ENCODE measurements at regions not wholly inside any gene's neighbourhood (a gene's known extent, or its start where the extent isn't known, plus 50 kb on each side); places are given as distances from the start of the nearest gene placed in this dataset.

DNA sequence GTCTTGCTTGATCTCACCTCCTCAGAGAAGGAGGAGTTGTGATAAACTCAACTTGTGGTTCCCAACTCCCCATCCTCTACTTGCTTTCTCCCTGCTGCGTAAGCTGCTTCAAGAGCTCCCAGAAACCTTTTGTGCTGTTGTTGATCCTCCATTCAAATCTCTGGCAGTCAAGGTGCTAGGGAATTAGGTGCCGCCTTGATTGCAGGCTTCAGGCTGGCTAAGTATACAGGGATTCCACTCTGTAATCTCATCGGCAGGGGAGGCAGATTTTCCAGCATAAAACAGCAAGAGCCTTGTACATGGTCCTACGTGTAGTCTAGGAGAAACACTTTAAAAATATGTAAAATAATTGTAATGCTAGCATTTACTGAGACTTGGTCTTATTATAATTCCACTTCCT, 116.2 kb upstream of the DDX18 start:
- Histone ChIP-seq H3K4me2 (ENCODE audit: unreplicated experiment) (no peak overlapping the region), H3F3A (ENCODE audit: insufficient read depth) (no peaks in the 10 kb centered on the region), H2AFZ (no peak overlapping the region), H3K9me3 (ENCODE audit: low read depth) (no peaks in the 10 kb centered on the region), H4K20me1 (ENCODE audit: insufficient read depth) (no peaks in the 10 kb centered on the region), H3K4me3 (no peak overlapping the region), H3K27me3 (replicated peaks; ENCODE audit: insufficient read depth) (no peaks in the 10 kb centered on the region), H3K9ac (no peak overlapping the region), H3K36me3 (ENCODE audit: low read depth) (no peaks in the 10 kb centered on the region), H3K4me1 (ENCODE audit: insufficient read depth) (no peaks in the 10 kb centered on the region), H3K27ac (no peak overlapping the region), H3K79me2 (ENCODE audit: insufficient read depth) (no peaks in the 10 kb centered on the region), H3K9me2 (ENCODE audit: insufficient read depth) (no peaks in the 10 kb centered on the region)
- in situ Hi-C loops (cut with MboI), result no loop called here
- TF ChIP-seq EZH2phosphoT487 (IDR thresholded peaks at IDR 0.05; ENCODE audit: insufficient read depth, low read depth), result no peak
- no peak for TF ChIP-seq EZH2 (IDR thresholded peaks at IDR 0.05; ENCODE audit: insufficient read depth, poor library complexity, severe bottlenecking)
- WGBS, 2 experiments (ENCODE audit: low coverage in 1 of 2, low lambda C conversion rate in 2 of 2, missing lambda C conversion rate in 2 of 2), result 18 to 21% methylated on average over 4 of the region's 4 CpGs
- DNase-seq, result no peak

GRCh38 chr2:117698819-117699218, 115.7 kb upstream of the DDX18 start:
- no peak overlapping the region for H2AFZ ChIP-seq
- 15 to 19% methylated on average over 4 of the region's 4 CpGs for WGBS, 2 experiments (ENCODE audit: low coverage in 1 of 2, low lambda C conversion rate in 2 of 2, missing lambda C conversion rate in 2 of 2)
- in situ Hi-C loops (cut with MboI), result no loop called here

GRCh38 chr2:117700471-117700870, 114.0 kb upstream of the DDX18 start:
- H3K79me2 ChIP-seq (ENCODE audit: insufficient read depth), result no peaks in the 10 kb centered on the region
- H3K27ac ChIP-seq, result no peak overlapping the region

More at GRCh38 chr2:117698819-117699218, 115.7 kb upstream of the DDX18 start:
- H3F3A ChIP-seq (ENCODE audit: insufficient read depth), result no peaks in the 10 kb centered on the region
- no peaks in the 10 kb centered on the region for H3K9me3 ChIP-seq (ENCODE audit: low read depth)
- no peaks in the 10 kb centered on the region for H3K79me2 ChIP-seq (ENCODE audit: insufficient read depth)
- no peaks in the 10 kb centered on the region for H4K20me1 ChIP-seq (ENCODE audit: insufficient read depth)
- H3K4me2 ChIP-seq (ENCODE audit: unreplicated experiment), result no peak overlapping the region
- H3K9ac ChIP-seq, result no peak overlapping the region
- H3K4me3 ChIP-seq, result no peak overlapping the region
- DNase-seq, result no peak
- no peaks in the 10 kb centered on the region for H3K4me1 ChIP-seq (ENCODE audit: insufficient read depth)
- H3K36me3 ChIP-seq (ENCODE audit: low read depth), result no peaks in the 10 kb centered on the region
- TF ChIP-seq EZH2phosphoT487 (IDR thresholded peaks at IDR 0.05; ENCODE audit: insufficient read depth, low read depth) (no peak), EZH2 (IDR thresholded peaks at IDR 0.05; ENCODE audit: insufficient read depth, poor library complexity, severe bottlenecking) (no peak)
- H3K27ac ChIP-seq, result no peak overlapping the region
- H3K9me2 ChIP-seq (ENCODE audit: insufficient read depth), result no peaks in the 10 kb centered on the region
- H3K27me3 ChIP-seq (replicated peaks; ENCODE audit: insufficient read depth), result no peaks in the 10 kb centered on the region

GRCh38 chr2:117701365-117701764, 113.1 kb upstream of the DDX18 start:
- Histone ChIP-seq H3K27ac (no peak overlapping the region), H3F3A (ENCODE audit: insufficient read depth) (no peaks in the 10 kb centered on the region), H2AFZ (no peak overlapping the region), H4K20me1 (ENCODE audit: insufficient read depth) (no peaks in the 10 kb centered on the region), H3K4me1 (ENCODE audit: insufficient read depth) (no peaks in the 10 kb centered on the region), H3K27me3 (replicated peaks; ENCODE audit: insufficient read depth) (no peaks in the 10 kb centered on the region), H3K9me3 (ENCODE audit: low read depth) (no peaks in the 10 kb centered on the region), H3K9ac (no peak overlapping the region), H3K79me2 (ENCODE audit: insufficient read depth) (no peaks in the 10 kb centered on the region), H3K9me2 (ENCODE audit: insufficient read depth) (no peaks in the 10 kb centered on the region), H3K4me2 (ENCODE audit: unreplicated experiment) (no peak overlapping the region), H3K36me3 (ENCODE audit: low read depth) (no peaks in the 10 kb centered on the region), H3K4me3 (no peak overlapping the region)
- 22 to 38% methylated on average over 2 of the region's 2 CpGs for WGBS, 2 experiments (ENCODE audit: low coverage in 1 of 2, low lambda C conversion rate in 2 of 2, missing lambda C conversion rate in 2 of 2)
- in situ Hi-C loops (cut with MboI), result no loop called here
- DNase-seq, result no peak
- no peak for TF ChIP-seq EZH2 (IDR thresholded peaks at IDR 0.05; ENCODE audit: insufficient read depth, poor library complexity, severe bottlenecking)
- TF ChIP-seq EZH2phosphoT487 (IDR thresholded peaks at IDR 0.05; ENCODE audit: insufficient read depth, low read depth), result no peak

More at GRCh38 chr2:117700471-117700870, 114.0 kb upstream of the DDX18 start:
- no peaks in the 10 kb centered on the region for H3K9me3 ChIP-seq (ENCODE audit: low read depth)
- no peaks in the 10 kb centered on the region for H4K20me1 ChIP-seq (ENCODE audit: insufficient read depth)
- no peaks in the 10 kb centered on the region for H3K36me3 ChIP-seq (ENCODE audit: low read depth)
- H3K9me2 ChIP-seq (ENCODE audit: insufficient read depth), result no peaks in the 10 kb centered on the region
- 0 to 3% methylated on average over 2 of the region's 2 CpGs for WGBS, 2 experiments (ENCODE audit: low coverage in 1 of 2, low lambda C conversion rate in 2 of 2, missing lambda C conversion rate in 2 of 2)
- H3K27me3 ChIP-seq (replicated peaks; ENCODE audit: insufficient read depth), result no peaks in the 10 kb centered on the region
- no peak overlapping the region for H3K4me3 ChIP-seq
- DNase-seq, result no peak
- no peaks in the 10 kb centered on the region for H3K4me1 ChIP-seq (ENCODE audit: insufficient read depth)
- in situ Hi-C loops (cut with MboI), result no loop called here
- no peaks in the 10 kb centered on the region for H3F3A ChIP-seq (ENCODE audit: insufficient read depth)
- H3K9ac ChIP-seq, result no peak overlapping the region
- H3K4me2 ChIP-seq (ENCODE audit: unreplicated experiment), result no peak overlapping the region
- no peak overlapping the region for H2AFZ ChIP-seq
- no peak for TF ChIP-seq EZH2phosphoT487 (IDR thresholded peaks at IDR 0.05; ENCODE audit: insufficient read depth, low read depth)
- TF ChIP-seq EZH2 (IDR thresholded peaks at IDR 0.05; ENCODE audit: insufficient read depth, poor library complexity, severe bottlenecking), result no peak

GRCh38 chr2:117702098-117702497, 112.4 kb upstream of the DDX18 start:
- WGBS, 2 experiments (ENCODE audit: low coverage in 1 of 2, low lambda C conversion rate in 2 of 2, missing lambda C conversion rate in 2 of 2), result 20 to 24% methylated on average over 2 of the region's 2 CpGs
- in situ Hi-C loops (cut with MboI), result no loop called here
- H3F3A ChIP-seq (ENCODE audit: insufficient read depth), result no peaks in the 10 kb centered on the region
- H2AFZ ChIP-seq, result no peak overlapping the region
- H4K20me1 ChIP-seq (ENCODE audit: insufficient read depth), result no peaks in the 10 kb centered on the region
- no peak for TF ChIP-seq EZH2phosphoT487 (IDR thresholded peaks at IDR 0.05; ENCODE audit: insufficient read depth, low read depth)
- no peaks in the 10 kb centered on the region for H3K9me2 ChIP-seq (ENCODE audit: insufficient read depth)
- no peaks in the 10 kb centered on the region for H3K4me1 ChIP-seq (ENCODE audit: insufficient read depth)
- H3K36me3 ChIP-seq (ENCODE audit: low read depth), result no peaks in the 10 kb centered on the region
- no peak overlapping the region for H3K4me2 ChIP-seq (ENCODE audit: unreplicated experiment)
- H3K4me3 ChIP-seq, result no peak overlapping the region
- H3K27me3 ChIP-seq (replicated peaks; ENCODE audit: insufficient read depth), result no peaks in the 10 kb centered on the region
- no peaks in the 10 kb centered on the region for H3K9me3 ChIP-seq (ENCODE audit: low read depth)
- H3K9ac ChIP-seq, result no peak overlapping the region
- no peak overlapping the region for H3K27ac ChIP-seq
- no peak for DNase-seq
- H3K79me2 ChIP-seq (ENCODE audit: insufficient read depth), result no peaks in the 10 kb centered on the region
